Esophagus squamous epithelium (tissue), 4 donors: ENCODE measurements at regions not wholly inside any gene's neighbourhood (a gene's known extent, or its start where the extent isn't known, plus 50 kb on each side); places are given as distances from the start of the nearest gene placed in this dataset.

ENCODE experiments used
- CTCF ChIP-seq, 6 experiments: fragments of 450-650 bp in 4 of 6; fragments of 200-600 bp in 2 of 6; sonication (generic) in 2 of 6; IDR thresholded peaks; one replicate each; pipeline ENCODE4 v1.5.1; 2016 to 2019; ENCODE audit warnings: antibody characterized with exemption in 6 of 6, mild to moderate bottlenecking in 4 of 6, moderate library complexity in 4 of 6
- POLR2A ChIP-seq, 4 donors: fragments of 450-650 bp; IDR thresholded peaks; one replicate each; pipeline ENCODE4 v1.6.1; 2017; ENCODE audit warnings: antibody characterized with exemption in 4 of 4, mild to moderate bottlenecking in 4 of 4, moderate library complexity in 3 of 4

GRCh38 chr6:168746013-168746412 lies 305.0 kb downstream of the SMOC2 start:
- TF ChIP-seq CTCF (IDR thresholded peaks at IDR 0.05) (no peak), POLR2A (IDR thresholded peaks at IDR 0.05) (no peak)
